IPS-18c (cell line): ENCODE measurements at regions not wholly inside any gene's neighbourhood (a gene's known extent, or its start where the extent isn't known, plus 50 kb on each side); places are given as distances from the start of the nearest gene placed in this dataset.

Source experiments
- H3K4me3 ChIP-seq: 2 replicates; pipeline ENCODE4 v1.7.0; 2013; ENCODE audit warnings: low read depth, mild to moderate bottlenecking, low read length, moderate library complexity; ENCODE audit not compliant: insufficient read depth
- H3K9me3 ChIP-seq: one replicate; pipeline ENCODE4 v1.6.1; 2013; ENCODE audit warnings: mild to moderate bottlenecking, low read length, moderate library complexity; ENCODE audit not compliant: control insufficient read depth, insufficient read depth

DNA sequence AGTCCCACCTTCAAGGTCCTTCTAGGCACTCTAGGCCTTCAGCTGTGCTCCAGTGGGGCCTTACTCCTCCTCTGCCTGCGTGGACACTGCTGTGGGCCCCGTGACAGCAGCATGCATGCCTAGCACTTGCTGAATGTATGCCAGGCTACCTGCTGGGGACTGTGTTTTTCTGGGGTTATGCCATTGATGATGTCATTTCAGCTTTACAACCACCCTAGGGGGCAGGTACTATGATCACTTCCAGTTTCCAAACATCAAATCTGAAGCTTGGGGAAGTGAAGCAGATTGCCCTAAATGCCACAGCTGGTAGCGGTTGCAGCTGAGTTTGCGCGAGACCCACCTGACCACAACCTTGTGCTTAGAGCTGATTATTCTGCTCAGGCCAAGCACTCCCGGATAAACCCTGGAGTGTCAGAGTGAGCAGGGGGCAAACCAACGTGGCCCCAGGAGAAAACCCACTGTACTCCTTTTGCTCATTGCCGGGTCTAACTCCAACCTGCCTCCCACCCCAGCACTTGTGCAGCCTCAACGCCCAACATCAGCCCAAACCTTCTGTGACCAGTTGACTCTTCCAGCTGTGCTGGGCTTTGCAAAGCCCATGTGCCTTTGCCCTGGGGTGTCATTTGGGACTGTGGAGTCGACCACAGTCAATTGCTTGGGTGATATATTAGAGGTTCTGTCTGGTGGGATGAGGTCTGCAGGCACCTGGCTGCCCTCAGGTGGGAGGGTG is 168.4 kb downstream of the ENGASE start:
- H3K9me3 ChIP-seq: peaks cover 2% of the 10 kb centered on the region
- no peak overlapping the region for H3K4me3 ChIP-seq

DNA sequence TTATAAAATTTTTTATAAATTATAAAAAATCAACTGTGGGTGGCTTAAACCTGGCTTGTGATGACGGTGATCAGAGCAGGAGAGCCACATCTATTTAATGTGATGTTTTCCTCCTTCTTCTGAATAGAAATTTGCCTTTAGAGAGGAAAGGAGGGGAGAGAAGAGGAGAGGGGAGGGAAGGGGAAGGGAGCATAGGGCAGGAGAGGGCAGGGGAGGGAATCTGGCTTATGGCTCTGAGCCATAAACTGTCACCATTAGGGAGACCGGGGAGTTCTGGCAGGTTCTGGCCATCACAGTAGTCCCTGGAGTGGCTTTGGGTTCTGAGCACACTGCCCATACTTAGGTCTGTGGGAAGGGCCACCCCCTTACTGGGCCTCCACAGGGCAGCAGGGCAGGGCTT is 167.8 kb downstream of the ENGASE start:
- H3K9me3 ChIP-seq: peaks cover 2% of the 10 kb centered on the region
- H3K4me3 ChIP-seq: no peak overlapping the region

DNA sequence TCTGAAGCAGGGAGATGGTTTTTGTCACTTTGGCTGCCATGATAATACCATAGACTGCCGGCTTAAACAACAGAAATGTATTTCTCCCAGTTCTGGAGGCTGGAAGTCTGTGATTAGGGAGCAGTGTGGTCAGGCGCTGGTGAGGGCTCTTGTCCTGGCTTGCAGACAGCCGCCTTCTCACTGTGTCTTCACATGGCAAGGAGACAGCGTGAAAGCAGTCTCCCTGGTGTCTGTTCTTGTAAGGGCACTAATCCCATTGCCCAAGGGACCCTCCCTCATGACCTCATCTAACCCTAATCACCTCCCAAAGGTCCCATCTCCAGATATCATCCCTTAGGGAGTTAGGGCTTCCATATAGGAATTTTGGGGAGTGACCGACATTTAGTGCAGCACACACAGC is 167.0 kb downstream of the ENGASE start:
- Histone ChIP-seq H3K4me3 (no peak overlapping the region), H3K9me3 (peaks cover 2% of the 10 kb centered on the region)

DNA sequence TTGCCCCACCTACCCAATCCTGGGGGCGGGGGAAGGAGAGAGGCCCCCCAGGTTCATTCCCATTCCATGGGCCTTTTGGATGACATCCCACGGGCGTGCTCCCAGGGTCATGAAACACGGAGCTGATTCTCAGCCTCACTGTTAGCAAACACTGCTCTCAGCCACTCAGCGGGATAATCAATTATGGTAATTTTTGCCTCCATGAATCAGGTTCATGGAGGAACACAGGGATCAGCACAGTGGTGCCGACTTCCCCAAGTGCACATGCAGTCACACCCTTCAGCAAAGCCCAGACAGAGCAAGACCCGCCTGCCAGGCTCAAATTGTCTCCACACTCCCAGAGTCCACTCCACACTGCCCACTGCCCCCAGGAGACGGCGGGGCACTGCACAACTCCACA is 164.6 kb downstream of the ENGASE start:
- no peak overlapping the region for H3K4me3 ChIP-seq
- peaks cover 2% of the 10 kb centered on the region for H3K9me3 ChIP-seq

DNA sequence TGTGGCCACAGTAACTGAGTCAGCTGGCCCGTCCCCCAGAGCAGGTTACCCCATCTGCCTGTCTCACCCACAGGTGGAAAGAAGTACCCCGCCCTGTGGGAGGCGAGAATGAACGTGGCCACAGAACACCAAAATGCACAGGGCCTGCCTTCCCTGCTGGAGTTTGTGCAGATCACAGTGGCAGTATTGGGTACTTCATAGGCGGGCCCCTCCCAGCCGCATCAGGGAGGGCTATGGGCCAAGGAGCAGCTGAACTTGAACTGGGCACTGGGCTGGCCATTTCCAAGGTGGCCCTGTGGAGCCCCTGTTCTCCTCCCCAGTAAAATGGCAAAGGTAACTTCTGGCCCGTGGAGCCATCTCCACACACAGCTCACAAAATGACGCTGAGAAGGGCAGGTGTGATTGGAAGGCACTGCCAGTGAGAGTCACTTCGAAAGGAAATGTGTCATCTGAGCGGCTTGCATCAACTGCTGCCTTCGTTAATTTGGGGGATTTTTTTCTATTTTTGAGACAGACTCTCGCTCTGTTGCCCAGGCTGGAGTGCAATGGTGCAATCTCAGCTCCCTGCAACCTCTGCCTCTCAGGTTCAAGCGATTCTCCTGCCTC is 162.9 kb downstream of the ENGASE start:
- Histone ChIP-seq H3K9me3 (peaks cover 5% of the 10 kb centered on the region), H3K4me3 (no peak overlapping the region)

DNA sequence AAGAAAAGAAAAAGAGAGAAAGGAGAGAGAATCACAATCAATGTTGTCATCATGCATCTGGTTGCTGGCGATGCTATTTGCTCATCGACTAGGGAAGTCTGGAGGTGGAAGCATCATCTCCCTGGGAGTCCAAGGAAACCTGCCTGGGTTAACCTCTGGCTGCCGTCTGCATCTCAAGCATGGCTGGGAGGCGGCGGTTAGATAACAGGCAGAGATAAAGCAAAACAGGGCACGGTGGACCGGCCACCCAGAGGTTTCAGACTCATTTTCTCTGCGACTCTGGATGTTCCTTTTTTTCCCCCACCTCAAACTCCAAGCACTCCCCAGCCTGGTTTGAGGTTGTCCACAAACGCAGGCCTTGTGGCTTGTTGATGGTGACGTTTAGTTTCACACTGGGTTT is 161.2 kb downstream of the ENGASE start:
- H3K4me3 ChIP-seq: no peak overlapping the region

DNA sequence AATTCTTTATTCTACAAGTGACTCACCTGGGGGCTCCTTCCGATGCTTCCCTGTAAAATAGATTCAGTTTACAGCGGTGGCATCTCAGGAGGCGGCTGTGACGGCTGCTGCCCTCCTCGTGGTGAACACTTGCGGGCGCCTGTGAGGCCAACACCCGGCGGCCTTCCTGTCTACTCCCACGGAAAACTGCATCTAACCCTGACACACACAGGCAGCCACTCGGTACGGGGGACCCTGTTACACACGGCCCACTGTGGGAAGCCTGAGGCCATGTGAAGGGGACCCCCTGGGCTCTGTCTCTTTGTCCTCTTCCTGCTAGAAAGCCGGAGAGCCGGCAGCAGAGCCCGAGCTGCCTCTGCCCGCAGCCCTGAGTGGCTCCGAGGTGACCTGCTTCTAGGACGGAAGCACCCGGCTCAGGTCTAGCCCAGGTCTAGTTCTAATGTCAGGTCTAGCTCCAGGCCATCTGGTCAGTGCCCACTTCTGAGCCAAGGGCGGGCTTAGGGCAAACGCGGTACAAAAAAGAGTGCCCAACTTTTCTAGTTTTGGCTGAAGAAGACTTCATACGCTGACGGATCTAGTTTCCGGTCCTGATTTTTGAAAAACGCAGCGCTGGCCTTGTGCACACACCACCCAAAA is 159.4 kb downstream of the ENGASE start:
- H3K4me3 ChIP-seq: no peak overlapping the region
- peaks cover 3% of the 10 kb centered on the region for H3K9me3 ChIP-seq

More for the DNA sequence above, 161.2 kb downstream of the ENGASE start:
- peaks cover 3% of the 10 kb centered on the region for H3K9me3 ChIP-seq

DNA sequence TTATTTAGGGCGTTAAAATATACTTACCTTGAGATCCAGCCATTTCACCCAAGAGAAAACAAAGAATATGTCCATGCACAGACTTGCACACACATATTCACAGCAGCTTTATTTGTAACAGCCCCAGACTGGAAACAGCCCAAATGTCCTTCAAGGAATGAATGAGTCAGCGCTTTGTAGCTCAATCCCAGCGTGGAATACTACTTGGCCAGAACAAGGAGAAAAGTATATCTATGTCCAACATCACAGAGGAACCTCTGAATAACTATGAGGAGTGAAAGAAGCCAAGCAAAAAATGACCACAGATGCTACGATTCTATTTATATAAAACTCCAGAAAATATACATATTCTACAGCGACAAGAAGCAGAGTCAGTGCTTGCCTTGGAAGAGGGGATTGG is 158.3 kb downstream of the ENGASE start:
- Histone ChIP-seq H3K4me3 (no peak overlapping the region), H3K9me3 (peaks cover 3% of the 10 kb centered on the region)

DNA sequence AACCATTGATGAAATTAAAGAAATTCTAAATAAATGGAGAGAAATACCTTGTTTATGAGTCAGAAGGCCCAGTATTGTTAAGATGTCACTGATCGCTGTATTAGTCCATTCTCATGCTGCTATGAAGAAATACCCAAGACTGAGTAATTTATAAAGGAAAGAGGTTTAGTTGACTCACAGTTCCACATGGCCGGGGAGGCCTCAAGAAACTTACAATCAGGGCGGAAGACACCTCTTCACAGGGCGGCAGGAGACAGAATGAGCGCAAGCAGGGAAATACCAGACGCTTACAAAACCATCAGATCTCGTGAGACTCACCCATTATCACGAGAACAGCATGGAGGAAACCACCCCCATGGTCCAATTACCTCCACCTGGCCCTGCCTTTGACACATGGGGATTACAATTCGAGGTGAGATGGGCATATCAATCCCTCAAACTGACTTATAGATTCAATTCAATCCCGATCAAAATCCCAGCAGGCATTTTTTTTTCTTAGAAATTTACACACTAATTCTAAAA is 157.2 kb downstream of the ENGASE start:
- H3K4me3 ChIP-seq: no peak overlapping the region
- H3K9me3 ChIP-seq: peaks cover 3% of the 10 kb centered on the region

DNA sequence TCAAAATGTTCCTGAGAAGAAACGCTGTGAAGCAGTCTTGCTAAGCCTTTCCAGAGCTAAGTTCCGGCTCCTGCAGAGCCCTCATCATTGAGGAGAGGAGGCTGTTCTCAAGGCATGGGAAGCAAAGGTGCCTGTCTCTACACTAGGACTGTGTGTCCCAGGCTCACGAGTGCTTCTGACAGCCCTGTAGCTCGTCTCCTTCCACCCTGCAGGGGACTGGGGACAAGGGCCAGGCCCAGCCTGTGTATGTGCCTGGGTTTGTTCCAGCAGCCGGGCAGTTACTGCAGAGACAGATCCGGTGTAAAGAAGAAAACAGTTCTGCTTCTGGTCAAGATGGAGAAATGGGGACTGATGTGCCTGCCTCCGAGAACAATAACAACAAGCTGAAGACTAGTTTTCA is 156.0 kb downstream of the ENGASE start:
- Histone ChIP-seq H3K9me3 (peaks cover 3% of the 10 kb centered on the region), H3K4me3 (no peak overlapping the region)

DNA sequence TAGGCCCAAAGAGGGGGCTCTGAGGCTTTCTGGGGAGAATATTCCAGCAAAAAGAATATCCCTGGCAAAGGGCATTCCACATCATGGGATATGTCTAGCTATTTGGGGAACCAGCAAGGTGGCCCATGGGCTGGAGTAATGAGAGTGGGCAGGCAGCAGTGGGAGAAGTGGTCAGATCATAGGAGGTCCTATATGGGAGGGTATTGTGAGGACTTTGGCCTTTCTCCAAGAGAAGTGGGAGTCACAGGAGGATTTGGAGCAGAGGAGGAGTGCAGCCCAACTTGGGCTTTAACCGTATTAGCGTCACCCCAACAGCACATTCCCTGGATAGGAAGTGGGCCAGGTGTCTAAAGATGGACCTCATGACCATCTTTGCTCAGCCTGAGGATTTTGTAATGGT is 151.4 kb downstream of the ENGASE start:
- Histone ChIP-seq H3K4me3 (no peak overlapping the region), H3K9me3 (no peaks in the 10 kb centered on the region)

DNA sequence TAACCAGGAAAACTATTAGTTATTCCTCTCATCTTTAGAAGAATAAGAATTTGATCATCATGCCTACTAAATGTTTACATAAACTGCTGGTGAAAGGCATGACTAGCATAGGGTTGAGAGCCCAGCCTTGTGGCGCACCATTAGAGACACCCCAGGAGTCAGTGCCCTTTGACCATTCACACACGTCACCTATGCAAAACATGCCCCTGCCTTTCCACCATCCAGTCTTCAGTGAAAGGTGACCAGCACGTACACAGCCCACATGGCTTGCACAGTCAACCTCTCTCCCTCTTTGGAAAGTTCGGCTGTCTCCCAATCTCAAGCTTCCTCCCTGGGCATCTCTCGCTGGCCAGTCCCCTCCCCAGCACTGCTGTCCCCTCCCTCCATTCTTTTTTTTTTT is 150.3 kb downstream of the ENGASE start:
- H3K4me3 ChIP-seq: no peak overlapping the region
- no peaks in the 10 kb centered on the region for H3K9me3 ChIP-seq

DNA sequence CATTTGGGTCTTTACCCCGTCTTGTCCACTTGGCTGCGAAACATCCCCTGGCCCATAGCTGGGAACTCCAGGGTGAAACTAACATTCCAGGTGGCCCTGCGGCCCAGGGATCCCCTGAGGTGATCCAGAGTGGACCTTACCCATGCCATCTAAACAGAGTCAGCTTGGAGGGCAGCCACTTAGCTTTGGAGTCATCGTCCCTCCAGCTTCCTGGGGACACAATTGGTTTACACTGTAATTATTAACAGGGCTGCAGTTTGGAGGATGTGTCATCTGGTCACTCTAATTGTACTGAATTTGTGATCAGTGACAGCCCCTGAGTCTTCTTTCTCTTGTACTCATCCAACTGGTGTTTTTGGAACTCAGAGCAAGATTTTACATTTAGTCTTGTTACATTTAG is 149.9 kb downstream of the ENGASE start:
- H3K4me3 ChIP-seq: no peak overlapping the region
- no peaks in the 10 kb centered on the region for H3K9me3 ChIP-seq

DNA sequence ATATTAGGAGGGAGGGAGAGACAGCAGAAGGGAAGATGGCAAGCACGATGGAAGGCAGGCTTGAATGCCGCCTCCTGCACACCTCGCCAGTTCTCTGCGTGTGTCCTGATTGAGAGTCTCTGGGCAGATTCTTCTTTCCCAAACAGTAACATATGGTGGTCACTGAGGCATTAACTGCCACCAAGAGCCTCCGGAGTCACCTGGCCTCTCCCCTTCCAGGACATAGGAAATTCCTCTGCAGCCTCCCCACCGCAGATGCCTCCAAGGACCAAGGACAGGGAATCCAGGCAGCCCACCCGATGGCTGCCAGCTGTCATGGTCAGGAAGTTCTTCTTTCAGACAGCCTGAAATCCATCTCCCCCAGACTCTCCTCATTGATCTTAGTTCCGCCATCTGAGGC is 149.3 kb downstream of the ENGASE start:
- Histone ChIP-seq H3K4me3 (no peak overlapping the region), H3K9me3 (no peaks in the 10 kb centered on the region)

DNA sequence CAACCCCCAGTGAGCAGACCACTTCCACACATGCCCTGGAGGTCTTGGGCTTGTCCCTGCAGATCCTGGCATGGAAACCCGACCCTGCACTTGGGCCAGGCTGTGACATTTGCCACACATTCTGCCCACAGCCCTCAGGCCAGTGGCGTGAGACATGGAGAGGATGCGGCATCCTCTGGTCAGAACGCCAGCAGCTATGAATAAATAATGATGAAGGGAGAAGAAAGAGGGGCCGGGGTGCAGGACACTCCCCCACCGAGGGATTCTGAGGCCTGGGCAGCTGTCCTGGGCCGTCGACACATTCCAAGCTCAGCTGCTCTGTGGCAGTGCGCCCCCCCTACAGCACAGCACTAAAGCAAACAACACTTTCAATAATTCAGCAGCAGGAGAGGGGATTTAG is 148.8 kb downstream of the ENGASE start:
- H3K9me3 ChIP-seq: no peaks in the 10 kb centered on the region
- no peak overlapping the region for H3K4me3 ChIP-seq

DNA sequence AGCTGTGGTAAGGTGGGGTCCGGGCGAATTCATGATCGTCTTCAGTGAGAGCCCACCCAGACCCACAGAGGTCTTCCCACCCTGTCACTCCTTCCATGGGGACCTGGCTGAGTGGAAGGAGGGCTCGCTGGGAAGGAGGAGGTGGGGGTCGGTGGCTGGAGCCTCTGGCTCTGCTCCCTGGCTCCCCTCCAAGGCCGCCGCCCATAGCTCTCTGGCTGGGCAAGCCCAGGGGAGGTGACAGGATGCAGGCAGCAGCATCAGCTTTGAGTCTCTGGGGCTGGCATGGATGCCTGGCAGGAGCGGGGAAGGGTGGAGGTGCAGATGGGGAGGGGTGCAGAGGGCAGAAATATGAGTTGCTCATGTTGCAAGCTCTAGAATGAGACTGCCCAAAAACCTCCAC is 147.0 kb downstream of the ENGASE start:
- Histone ChIP-seq H3K9me3 (no peaks in the 10 kb centered on the region), H3K4me3 (no peak overlapping the region)

DNA sequence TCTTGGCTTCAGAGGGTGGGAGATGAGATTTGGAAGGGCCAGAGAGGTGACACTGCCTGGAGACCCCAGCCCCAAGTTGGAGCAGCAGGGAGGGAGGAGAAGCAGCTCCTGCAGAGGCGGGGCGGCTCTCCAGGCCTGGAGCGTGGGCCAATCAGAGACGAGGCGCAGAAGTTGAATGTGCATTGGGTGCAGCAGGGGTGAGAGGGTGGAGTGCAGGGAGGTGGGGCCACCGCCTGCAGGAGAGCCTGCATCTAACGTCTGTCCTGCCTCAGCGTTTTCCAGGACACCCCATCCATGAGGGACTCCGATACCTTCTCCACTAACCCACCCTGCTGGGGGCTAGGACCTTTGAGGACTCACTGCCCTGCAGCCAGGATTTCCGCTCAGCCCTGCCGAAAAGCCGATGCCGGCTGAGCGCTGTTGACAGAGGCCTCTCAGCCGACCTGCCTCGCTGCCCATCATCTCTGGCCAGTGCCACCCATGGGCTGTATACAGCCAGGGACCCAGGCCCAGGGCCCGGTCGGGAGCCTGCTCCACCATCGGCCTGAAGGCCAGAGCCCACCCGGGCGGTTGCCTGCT is 146.2 kb downstream of the ENGASE start:
- H3K9me3 ChIP-seq: no peaks in the 10 kb centered on the region
- H3K4me3 ChIP-seq: peak overlapping the region; percentile 32; the same call in 1 of the 2 replicates

DNA sequence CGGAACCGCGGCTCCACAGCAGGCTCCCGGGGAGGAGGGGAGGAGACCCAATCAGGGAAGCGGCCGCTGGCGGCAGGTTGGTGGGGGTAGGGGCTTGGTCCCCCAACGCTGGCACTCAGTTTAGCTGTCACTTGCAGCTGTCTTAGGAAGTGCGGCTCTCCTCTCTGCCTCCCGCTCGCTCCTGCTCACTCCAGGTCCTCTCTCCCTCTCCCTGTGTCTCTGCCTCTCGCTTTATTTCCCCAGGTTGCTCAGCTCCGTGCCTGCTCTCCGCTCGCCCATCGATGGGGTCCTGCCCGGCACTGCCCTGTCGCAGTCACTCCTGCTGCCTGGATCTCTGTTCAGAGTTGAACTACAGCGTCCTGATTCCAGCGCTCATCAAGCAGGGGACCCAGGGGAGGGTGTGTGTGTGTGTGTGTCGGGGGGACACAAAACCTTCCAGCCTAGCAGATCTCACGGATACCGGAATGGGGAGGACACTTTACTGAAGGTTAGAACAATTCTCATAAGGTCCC is 145.6 kb downstream of the ENGASE start:
- H3K4me3 ChIP-seq: peak overlapping the region; percentile 32
- no peaks in the 10 kb centered on the region for H3K9me3 ChIP-seq
